ENCODE measurements at regions not wholly inside any gene's neighbourhood (a gene's known extent, or its start where the extent isn't known, plus 50 kb on each side); places are given as distances from the start of the nearest gene placed in this dataset.

DNA sequence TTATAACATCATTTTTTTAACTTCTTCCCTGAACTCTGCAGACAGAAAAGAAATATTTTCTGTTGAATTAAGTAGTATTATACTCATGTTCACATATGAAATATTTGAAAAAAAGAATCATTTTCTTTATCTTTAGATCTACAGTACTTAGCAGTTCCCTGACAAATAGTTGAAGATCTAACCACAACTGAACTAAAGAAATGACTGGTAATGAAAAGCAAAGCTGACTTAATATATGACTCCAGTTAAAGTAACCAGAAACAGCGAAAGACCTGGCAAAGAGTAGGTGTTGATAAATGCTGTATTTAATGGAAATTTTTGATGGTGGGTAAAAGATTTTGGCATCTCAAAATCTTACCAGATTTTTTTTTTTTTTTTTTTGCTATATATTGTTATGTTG, 207.1 kb upstream of the SLC16A7 start:
- no TSS peak for BruUV-seq (replicated peaks)
- Histone ChIP-seq H3K4me1 (ENCODE audit: control insufficient read depth, insufficient read depth, low read length) (no peaks in the 10 kb centered on the region), H3K9me3 (ENCODE audit: control insufficient read depth, insufficient read depth, low read depth, low read length) (no peaks in the 10 kb centered on the region), H3K27me3 (ENCODE audit: control insufficient read depth, insufficient read depth, low read length) (no peaks in the 10 kb centered on the region), H3K27ac (ENCODE audit: low read length) (no peak overlapping the region), H3K4me3 (ENCODE audit: low read depth in 2 of 2, low read length in 2 of 2) (no peak overlapping the region), H3K36me3 (ENCODE audit: control insufficient read depth, insufficient read depth, low read length) (no peaks in the 10 kb centered on the region)
- intact Hi-C loops (cut with micrococcal nuclease; ENCODE audit: unreplicated experiment) = no loop called here
- no peak for DNase-seq (ENCODE audit: low read depth, low spot score)
- no peak for TF ChIP-seq TCF7L2 (IDR thresholded peaks at IDR 0.05; ENCODE audit: low read depth, low read length)
- TF ChIP-seq POLR2AphosphoS5 (IDR thresholded peaks at IDR 0.05; ENCODE audit: low read depth, low read length) = no peak
- TF ChIP-seq, protein P1, sequence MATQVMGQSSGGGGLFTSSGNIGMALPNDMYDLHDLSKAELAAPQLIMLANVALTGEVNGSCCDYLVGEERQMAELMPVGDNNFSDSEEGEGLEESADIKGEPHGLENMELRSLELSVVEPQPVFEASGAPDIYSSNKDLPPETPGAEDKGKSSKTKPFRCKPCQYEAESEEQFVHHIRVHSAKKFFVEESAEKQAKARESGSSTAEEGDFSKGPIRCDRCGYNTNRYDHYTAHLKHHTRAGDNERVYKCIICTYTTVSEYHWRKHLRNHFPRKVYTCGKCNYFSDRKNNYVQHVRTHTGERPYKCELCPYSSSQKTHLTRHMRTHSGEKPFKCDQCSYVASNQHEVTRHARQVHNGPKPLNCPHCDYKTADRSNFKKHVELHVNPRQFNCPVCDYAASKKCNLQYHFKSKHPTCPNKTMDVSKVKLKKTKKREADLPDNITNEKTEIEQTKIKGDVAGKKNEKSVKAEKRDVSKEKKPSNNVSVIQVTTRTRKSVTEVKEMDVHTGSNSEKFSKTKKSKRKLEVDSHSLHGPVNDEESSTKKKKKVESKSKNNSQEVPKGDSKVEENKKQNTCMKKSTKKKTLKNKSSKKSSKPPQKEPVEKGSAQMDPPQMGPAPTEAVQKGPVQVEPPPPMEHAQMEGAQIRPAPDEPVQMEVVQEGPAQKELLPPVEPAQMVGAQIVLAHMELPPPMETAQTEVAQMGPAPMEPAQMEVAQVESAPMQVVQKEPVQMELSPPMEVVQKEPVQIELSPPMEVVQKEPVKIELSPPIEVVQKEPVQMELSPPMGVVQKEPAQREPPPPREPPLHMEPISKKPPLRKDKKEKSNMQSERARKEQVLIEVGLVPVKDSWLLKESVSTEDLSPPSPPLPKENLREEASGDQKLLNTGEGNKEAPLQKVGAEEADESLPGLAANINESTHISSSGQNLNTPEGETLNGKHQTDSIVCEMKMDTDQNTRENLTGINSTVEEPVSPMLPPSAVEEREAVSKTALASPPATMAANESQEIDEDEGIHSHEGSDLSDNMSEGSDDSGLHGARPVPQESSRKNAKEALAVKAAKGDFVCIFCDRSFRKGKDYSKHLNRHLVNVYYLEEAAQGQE (IDR thresholded peaks at IDR 0.05; ENCODE audit: insufficient read depth in 1 of 2, low read depth in 2 of 2, low read length in 1 of 2) = no peak
- TF ChIP-seq SIN3A (IDR thresholded peaks at IDR 0.05; ENCODE audit: borderline replicate concordance, insufficient read depth, low read depth, low read length) = no peak
- TF ChIP-seq, protein P2, sequence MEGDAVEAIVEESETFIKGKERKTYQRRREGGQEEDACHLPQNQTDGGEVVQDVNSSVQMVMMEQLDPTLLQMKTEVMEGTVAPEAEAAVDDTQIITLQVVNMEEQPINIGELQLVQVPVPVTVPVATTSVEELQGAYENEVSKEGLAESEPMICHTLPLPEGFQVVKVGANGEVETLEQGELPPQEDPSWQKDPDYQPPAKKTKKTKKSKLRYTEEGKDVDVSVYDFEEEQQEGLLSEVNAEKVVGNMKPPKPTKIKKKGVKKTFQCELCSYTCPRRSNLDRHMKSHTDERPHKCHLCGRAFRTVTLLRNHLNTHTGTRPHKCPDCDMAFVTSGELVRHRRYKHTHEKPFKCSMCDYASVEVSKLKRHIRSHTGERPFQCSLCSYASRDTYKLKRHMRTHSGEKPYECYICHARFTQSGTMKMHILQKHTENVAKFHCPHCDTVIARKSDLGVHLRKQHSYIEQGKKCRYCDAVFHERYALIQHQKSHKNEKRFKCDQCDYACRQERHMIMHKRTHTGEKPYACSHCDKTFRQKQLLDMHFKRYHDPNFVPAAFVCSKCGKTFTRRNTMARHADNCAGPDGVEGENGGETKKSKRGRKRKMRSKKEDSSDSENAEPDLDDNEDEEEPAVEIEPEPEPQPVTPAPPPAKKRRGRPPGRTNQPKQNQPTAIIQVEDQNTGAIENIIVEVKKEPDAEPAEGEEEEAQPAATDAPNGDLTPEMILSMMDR (IDR thresholded peaks at IDR 0.05) = no peak
- no peak for ATAC-seq
- CTCF ChIA-PET = no interaction called here
- in situ Hi-C loops (cut with HindIII; ENCODE audit: low pct_unique_long_range_greater_than_20kb, low sequenced_read_pairs) = no loop called here
- POLR2A ChIA-PET = no interaction called here

GRCh38 chr12:59388176-59388575, 207.7 kb upstream of the SLC16A7 start:
- intact Hi-C loops (cut with micrococcal nuclease; ENCODE audit: unreplicated experiment) = no loop called here
- no TSS peak for BruUV-seq (replicated peaks)
- ATAC-seq (no peak), DNase-seq (ENCODE audit: low read depth, low spot score) (no peak)
- Histone ChIP-seq H3K9me3 (ENCODE audit: control insufficient read depth, insufficient read depth, low read depth, low read length) (no peaks in the 10 kb centered on the region), H3K27me3 (ENCODE audit: control insufficient read depth, insufficient read depth, low read length) (no peaks in the 10 kb centered on the region), H3K36me3 (ENCODE audit: control insufficient read depth, insufficient read depth, low read length) (no peaks in the 10 kb centered on the region), H3K4me1 (ENCODE audit: control insufficient read depth, insufficient read depth, low read length) (no peaks in the 10 kb centered on the region), H3K4me3 (ENCODE audit: low read depth in 2 of 2, low read length in 2 of 2) (no peak overlapping the region), H3K27ac (ENCODE audit: low read length) (no peak overlapping the region)
- ChIA-PET POLR2A (no interaction called here), CTCF (no interaction called here)
- TF ChIP-seq POLR2AphosphoS5 (IDR thresholded peaks at IDR 0.05; ENCODE audit: low read depth, low read length) (no peak), TCF7L2 (IDR thresholded peaks at IDR 0.05; ENCODE audit: low read depth, low read length) (no peak), SIN3A (IDR thresholded peaks at IDR 0.05; ENCODE audit: borderline replicate concordance, insufficient read depth, low read depth, low read length) (no peak)
- TF ChIP-seq, protein P1 (IDR thresholded peaks at IDR 0.05; ENCODE audit: insufficient read depth in 1 of 2, low read depth in 2 of 2, low read length in 1 of 2) = no peak
- TF ChIP-seq, protein P2 (IDR thresholded peaks at IDR 0.05) = no peak
- in situ Hi-C loops (cut with HindIII; ENCODE audit: low pct_unique_long_range_greater_than_20kb, low sequenced_read_pairs) = no loop called here
